H9 (cell line): ENCODE measurements at regions not wholly inside any gene's neighbourhood (a gene's known extent, or its start where the extent isn't known, plus 50 kb on each side); places are given as distances from the start of the nearest gene placed in this dataset.

ENCODE experiments used
- DNase-seq: peaks from one replicate; pipeline ENCODE4 v3.0.0-alpha.2; 2017
- H2AFZ ChIP-seq: one replicate; pipeline ENCODE4 v1.6.1; 2013; ENCODE audit warnings: mild to moderate bottlenecking, low read length, control low read depth, moderate library complexity
- H2AK5ac ChIP-seq: 2 replicates; pipeline ENCODE4 v1.6.1; 2013; ENCODE audit warnings: low read length, control low read depth, mixed read lengths; ENCODE audit not compliant: insufficient read length
- H2BK120ac ChIP-seq: one replicate; pipeline ENCODE4 v1.6.1; 2013; ENCODE audit warnings: low read depth, mild to moderate bottlenecking, low read length, control low read depth, inconsistent platforms; ENCODE audit not compliant: poor library complexity, severe bottlenecking
- H2BK12ac ChIP-seq: 2 replicates; pipeline ENCODE4 v1.6.1; 2013; ENCODE audit warnings: low read length, control low read depth, mixed read lengths, low read depth; ENCODE audit not compliant: insufficient read length
- H2BK15ac ChIP-seq: 2 replicates; pipeline ENCODE4 v1.6.1; 2013; ENCODE audit warnings: low read depth, low read length, control low read depth
- H2BK20ac ChIP-seq: one replicate; pipeline ENCODE4 v1.6.1; 2013; ENCODE audit warnings: low read depth, mild to moderate bottlenecking, low read length, control low read depth, inconsistent platforms; ENCODE audit not compliant: poor library complexity, severe bottlenecking
- H2BK5ac ChIP-seq: 2 replicates; pipeline ENCODE4 v1.6.1; 2013; ENCODE audit warnings: low read length, control low read depth, mixed read lengths; ENCODE audit not compliant: insufficient read length
- H3K14ac ChIP-seq: 2 replicates; pipeline ENCODE4 v1.6.1; 2013; ENCODE audit warnings: low read length, control low read depth; ENCODE audit not compliant: insufficient read depth
- H3K18ac ChIP-seq: 2 replicates; pipeline ENCODE4 v1.6.1; 2013; ENCODE audit warnings: low read depth, mild to moderate bottlenecking, mixed read lengths, low read length, control low read depth; ENCODE audit not compliant: insufficient read length
- H3K23ac ChIP-seq: 2 replicates; pipeline ENCODE4 v1.6.1; 2013; ENCODE audit warnings: low read length, control low read depth, mixed read lengths, low read depth; ENCODE audit not compliant: insufficient read length
- H3K23me2 ChIP-seq: 2 replicates; pipeline ENCODE4 v1.6.1; 2013; ENCODE audit warnings: low read depth, mild to moderate bottlenecking, mixed read lengths, low read length, control low read depth; ENCODE audit not compliant: insufficient read length, poor library complexity, severe bottlenecking
- H3K27ac ChIP-seq: 2 replicates; pipeline ENCODE4 v1.5.1; 2013; ENCODE audit warnings: low read length, control low read depth, mixed read lengths, low read depth; ENCODE audit not compliant: insufficient read length
- H3K27me3 ChIP-seq: 2 replicates; pipeline ENCODE4 v1.6.1; 2013; ENCODE audit warnings: low read length, control low read depth, inconsistent platforms; ENCODE audit not compliant: insufficient read depth
- H3K4ac ChIP-seq: 2 replicates; pipeline ENCODE4 v1.6.1; 2013; ENCODE audit warnings: low read depth, mild to moderate bottlenecking, control low read depth, inconsistent platforms, low read length, moderate library complexity
- H3K4me1 ChIP-seq: 2 replicates; pipeline ENCODE4 v1.6.1; 2013; ENCODE audit warnings: low read length, control low read depth, inconsistent platforms; ENCODE audit not compliant: insufficient read depth
- H3K4me2 ChIP-seq: 2 replicates; pipeline ENCODE4 v1.6.1; 2013; ENCODE audit warnings: low read length, control low read depth, mixed read lengths; ENCODE audit not compliant: insufficient read length, insufficient read depth
- H3K56ac ChIP-seq: 2 replicates; pipeline ENCODE4 v1.6.1; 2013; ENCODE audit warnings: low read depth, mild to moderate bottlenecking, mixed read lengths, low read length, control low read depth; ENCODE audit not compliant: insufficient read length
- H3K79me1 ChIP-seq: 2 replicates; pipeline ENCODE4 v1.6.1; 2013; ENCODE audit warnings: low read depth, mild to moderate bottlenecking, moderate library complexity, low read length, control low read depth, inconsistent platforms; ENCODE audit not compliant: insufficient read depth, poor library complexity, severe bottlenecking
- H3K79me2 ChIP-seq: 2 replicates; pipeline ENCODE4 v1.6.1; 2013; ENCODE audit warnings: low read length, control low read depth, inconsistent platforms; ENCODE audit not compliant: insufficient read depth
- H3K9ac ChIP-seq: 2 replicates; pipeline ENCODE4 v1.6.1; 2013; ENCODE audit warnings: low read length, control low read depth, mixed read lengths; ENCODE audit not compliant: insufficient read length; ENCODE audit errors: extremely low read depth
- H3K9me3 ChIP-seq: one replicate; pipeline ENCODE4 v1.6.1; 2013; ENCODE audit warnings: low read depth, low read length, inconsistent platforms; ENCODE audit not compliant: control insufficient read depth
- H3T11ph ChIP-seq: one replicate; pipeline ENCODE4 v1.6.1; 2013; ENCODE audit warnings: mild to moderate bottlenecking, low read length, control low read depth, inconsistent platforms
- H4K20me1 ChIP-seq: one replicate; pipeline ENCODE4 v1.6.1; 2013; ENCODE audit not compliant: control insufficient read depth, insufficient read length, insufficient read depth
- H4K5ac ChIP-seq: 2 replicates; pipeline ENCODE4 v1.6.1; 2013; ENCODE audit warnings: low read depth, mild to moderate bottlenecking, mixed read lengths, low read length, control low read depth; ENCODE audit not compliant: insufficient read length
- H4K8ac ChIP-seq: replicated peaks from 2 replicates; pipeline ENCODE4 v1.6.1; 2013; ENCODE audit warnings: low read length, control low read depth, mixed read lengths, low read depth; ENCODE audit not compliant: insufficient read length
- H4K91ac ChIP-seq: 2 replicates; pipeline ENCODE4 v1.6.1; 2013; ENCODE audit warnings: low read depth, mild to moderate bottlenecking, moderate library complexity, mixed read lengths, low read length, control low read depth; ENCODE audit not compliant: insufficient read length
- H3K27ac Mint-ChIP-seq, 3 experiments: 2 replicates in 2 of 3; 3 replicates in 1 of 3; pipeline ENCODE4 v1.8.0; 2020 to 2021; ENCODE audit warnings: mixed read lengths in 3 of 3, mild to moderate bottlenecking in 1 of 3, moderate library complexity in 1 of 3
- H3K27me3 Mint-ChIP-seq: 2 replicates; pipeline ENCODE4 v1.8.0; 2021; ENCODE audit warnings: low read depth, mild to moderate bottlenecking, moderate library complexity, mixed read lengths
- H3K36me3 Mint-ChIP-seq, 3 experiments: 2 replicates in 2 of 3; 3 replicates in 1 of 3; pipeline ENCODE4 v1.8.0; 2020 to 2021; ENCODE audit warnings: low read depth in 3 of 3, mixed read lengths in 3 of 3; ENCODE audit not compliant: insufficient read depth in 1 of 3
- H3K4me1 Mint-ChIP-seq, 2 experiments: 2 replicates each; pipeline ENCODE4 v1.8.0; 2020; ENCODE audit warnings: mixed read lengths in 2 of 2
- H3K4me3 Mint-ChIP-seq, 2 experiments: 2 replicates in 1 of 2; 3 replicates in 1 of 2; pipeline ENCODE4 v1.8.0; 2020 to 2021; ENCODE audit warnings: mild to moderate bottlenecking in 2 of 2, mixed read lengths in 2 of 2, moderate library complexity in 1 of 2
- H3K9me3 Mint-ChIP-seq, 2 experiments: 2 replicates in 1 of 2; 3 replicates in 1 of 2; pipeline ENCODE4 v1.8.0; 2020; ENCODE audit warnings: mild to moderate bottlenecking in 2 of 2, mixed read lengths in 2 of 2, moderate library complexity in 1 of 2
- TF ChIP-seq, protein P1 (sequence below): fragments of 200-600 bp; sonication (generic); conservative IDR thresholded peaks from 3 replicates; pipeline ENCODE4 v1.8.0; 2021; ENCODE audit warnings: antibody characterized with exemption, mild to moderate bottlenecking

DNA sequence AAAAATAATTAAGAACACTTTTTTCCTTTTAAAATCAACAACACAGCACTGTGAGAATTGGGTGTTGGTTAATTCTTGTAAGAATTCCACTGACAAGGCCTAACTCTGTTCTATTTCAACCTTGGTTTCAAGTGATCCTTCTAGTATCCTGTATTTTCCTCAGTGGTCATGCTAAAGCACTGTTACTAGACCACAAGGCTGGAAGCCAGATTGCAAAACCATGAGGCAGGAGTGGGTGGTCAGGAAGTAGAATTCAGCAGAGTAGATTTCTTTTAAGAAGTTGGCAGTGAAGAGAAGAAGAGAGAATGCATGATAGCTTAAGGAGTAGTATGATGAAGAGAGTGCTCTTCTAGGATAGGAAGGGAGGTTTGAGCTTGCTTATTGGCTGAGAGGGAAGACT lies 71.6 kb upstream of the LEF1 start:
- no peak for DNase-seq
- Mint-ChIP-seq H3K4me3 (no peak overlapping the region), H3K36me3 (no peaks in the 10 kb centered on the region), H3K27ac (no peak overlapping the region), H3K4me1 (no peaks in the 10 kb centered on the region), H3K9me3 (no peaks in the 10 kb centered on the region), H3K27me3 (peaks cover 6% of the 10 kb centered on the region; the same call in 1 of the 2 replicates)
- no peak overlapping the region for H3K56ac ChIP-seq
- no peak overlapping the region for H3K9ac ChIP-seq
- H2BK12ac ChIP-seq, result no peak overlapping the region
- H3K4ac ChIP-seq, result no peak overlapping the region
- no peak overlapping the region for H4K5ac ChIP-seq
- no peaks in the 10 kb centered on the region for H3K79me1 ChIP-seq
- H4K91ac ChIP-seq, result no peak overlapping the region
- no peaks in the 10 kb centered on the region for H3K9me3 ChIP-seq
- no peak overlapping the region for H4K8ac ChIP-seq
- no peak overlapping the region for H2BK15ac ChIP-seq
- H2BK5ac ChIP-seq, result no peak overlapping the region
- no peaks in the 10 kb centered on the region for H3K23me2 ChIP-seq
- H2BK120ac ChIP-seq, result no peak overlapping the region
- no peak overlapping the region for H3K23ac ChIP-seq
- H3K27me3 ChIP-seq, result no peaks in the 10 kb centered on the region
- H3T11ph ChIP-seq, result no peak overlapping the region
- no peaks in the 10 kb centered on the region for H3K4me1 ChIP-seq
- H4K20me1 ChIP-seq, result no peaks in the 10 kb centered on the region
- H2BK20ac ChIP-seq, result no peak overlapping the region
- H3K27ac ChIP-seq, result no peak overlapping the region
- H2AK5ac ChIP-seq, result no peak overlapping the region
- H3K14ac ChIP-seq, result no peak overlapping the region
- no peaks in the 10 kb centered on the region for H3K79me2 ChIP-seq
- H3K18ac ChIP-seq, result no peak overlapping the region
- H3K4me2 ChIP-seq, result no peak overlapping the region
- TF ChIP-seq, protein P1, sequence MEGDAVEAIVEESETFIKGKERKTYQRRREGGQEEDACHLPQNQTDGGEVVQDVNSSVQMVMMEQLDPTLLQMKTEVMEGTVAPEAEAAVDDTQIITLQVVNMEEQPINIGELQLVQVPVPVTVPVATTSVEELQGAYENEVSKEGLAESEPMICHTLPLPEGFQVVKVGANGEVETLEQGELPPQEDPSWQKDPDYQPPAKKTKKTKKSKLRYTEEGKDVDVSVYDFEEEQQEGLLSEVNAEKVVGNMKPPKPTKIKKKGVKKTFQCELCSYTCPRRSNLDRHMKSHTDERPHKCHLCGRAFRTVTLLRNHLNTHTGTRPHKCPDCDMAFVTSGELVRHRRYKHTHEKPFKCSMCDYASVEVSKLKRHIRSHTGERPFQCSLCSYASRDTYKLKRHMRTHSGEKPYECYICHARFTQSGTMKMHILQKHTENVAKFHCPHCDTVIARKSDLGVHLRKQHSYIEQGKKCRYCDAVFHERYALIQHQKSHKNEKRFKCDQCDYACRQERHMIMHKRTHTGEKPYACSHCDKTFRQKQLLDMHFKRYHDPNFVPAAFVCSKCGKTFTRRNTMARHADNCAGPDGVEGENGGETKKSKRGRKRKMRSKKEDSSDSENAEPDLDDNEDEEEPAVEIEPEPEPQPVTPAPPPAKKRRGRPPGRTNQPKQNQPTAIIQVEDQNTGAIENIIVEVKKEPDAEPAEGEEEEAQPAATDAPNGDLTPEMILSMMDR, result no peak
- no peak overlapping the region for H2AFZ ChIP-seq
